ENCODE measurements at regions not wholly inside any gene's neighbourhood (a gene's known extent, or its start where the extent isn't known, plus 50 kb on each side); places are given as distances from the start of the nearest gene placed in this dataset.

- TF ChIP-seq Cebpa-rat (IDR thresholded peaks at IDR 0.05), result no peak
- peaks cover 29% of the 10 kb centered on the region for H3K4me1 ChIP-seq
- no peak overlapping the region for H3K4me3 ChIP-seq
- peaks cover 75% of the 10 kb centered on the region for H3K36me3 ChIP-seq
- H3K4me2 ChIP-seq, result peak overlapping the region; percentile 68
- peak overlapping the region; percentile 26; the same call in 1 of the 2 replicates for H3K27ac ChIP-seq
- no peaks in the 10 kb centered on the region for H3K27me3 ChIP-seq
- peaks cover 87% of the 10 kb centered on the region for H4K20me1 ChIP-seq
- H3K9ac ChIP-seq, result no peak overlapping the region
- peaks cover 19% of the 10 kb centered on the region for H3K9me3 ChIP-seq
These were observed 72.3 kb downstream of the RTP5 start for GRCh38 chr2:241941691-241942301.

- no peak for TF ChIP-seq Cebpa-rat (IDR thresholded peaks at IDR 0.05)
These were observed 73.1 kb downstream of the RTP5 start for GRCh38 chr2:241942416-241943208.

GRCh38 chr2:241943209-241943850 is 73.8 kb downstream of the RTP5 start:
- TF ChIP-seq Cebpa-rat (IDR thresholded peaks at IDR 0.05), result no peak

More at GRCh38 chr2:241942416-241943208, 73.1 kb downstream of the RTP5 start:
- Histone ChIP-seq H3K4me3 (no peak overlapping the region), H3K4me1 (peaks cover 29% of the 10 kb centered on the region), H4K20me1 (peaks cover 86% of the 10 kb centered on the region), H3K27me3 (no peaks in the 10 kb centered on the region), H3K27ac (peak overlapping the region; percentile 26; the same call in 1 of the 2 replicates), H3K4me2 (peak overlapping the region; percentile 68), H3K9ac (no peak overlapping the region), H3K9me3 (peaks cover 19% of the 10 kb centered on the region), H3K36me3 (peaks cover 70% of the 10 kb centered on the region)

GRCh38 chr2:241943961-241944575 is 74.5 kb downstream of the RTP5 start:
- H3K36me3 ChIP-seq, result peaks cover 67% of the 10 kb centered on the region
- H3K9me3 ChIP-seq, result peaks cover 13% of the 10 kb centered on the region
- no peak overlapping the region for H3K4me2 ChIP-seq
- no peak overlapping the region for H3K27ac ChIP-seq
- no peak overlapping the region for H3K4me3 ChIP-seq
- H3K27me3 ChIP-seq, result no peaks in the 10 kb centered on the region
- H3K9ac ChIP-seq, result no peak overlapping the region
- H4K20me1 ChIP-seq, result peaks cover 90% of the 10 kb centered on the region
- peaks cover 29% of the 10 kb centered on the region for H3K4me1 ChIP-seq
- TF ChIP-seq Cebpa-rat (IDR thresholded peaks at IDR 0.05), result no peak

More at GRCh38 chr2:241943209-241943850, 73.8 kb downstream of the RTP5 start:
- H3K36me3 ChIP-seq, result peaks cover 74% of the 10 kb centered on the region
- H3K27ac ChIP-seq, result no peak overlapping the region
- no peak overlapping the region for H3K4me3 ChIP-seq
- no peak overlapping the region for H3K9ac ChIP-seq
- no peak overlapping the region for H3K4me2 ChIP-seq
- H3K4me1 ChIP-seq, result peaks cover 29% of the 10 kb centered on the region
- peaks cover 89% of the 10 kb centered on the region for H4K20me1 ChIP-seq
- no peaks in the 10 kb centered on the region for H3K27me3 ChIP-seq
- peaks cover 19% of the 10 kb centered on the region for H3K9me3 ChIP-seq

GRCh38 chr2:241944821-241945220 is 75.3 kb downstream of the RTP5 start:
- H3K27ac ChIP-seq, result no peak overlapping the region
- TF ChIP-seq Cebpa-rat (IDR thresholded peaks at IDR 0.05), result no peak

GRCh38 chr2:241945311-241945710 is 75.8 kb downstream of the RTP5 start:
- H3K9me3 ChIP-seq, result peaks cover under 1% of the 10 kb centered on the region; the same call in 1 of the 2 replicates
- H4K20me1 ChIP-seq, result peaks cover 99% of the 10 kb centered on the region
- H3K9ac ChIP-seq, result no peak overlapping the region
- H3K27me3 ChIP-seq, result no peaks in the 10 kb centered on the region
- no peak overlapping the region for H3K27ac ChIP-seq
- H3K36me3 ChIP-seq, result peaks cover 55% of the 10 kb centered on the region
- no peak overlapping the region for H3K4me2 ChIP-seq
- H3K4me3 ChIP-seq, result no peak overlapping the region
- no peak for TF ChIP-seq Cebpa-rat (IDR thresholded peaks at IDR 0.05)
- H3K4me1 ChIP-seq, result peaks cover 23% of the 10 kb centered on the region

More at GRCh38 chr2:241944821-241945220, 75.3 kb downstream of the RTP5 start:
- Histone ChIP-seq H3K4me2 (no peak overlapping the region), H3K36me3 (peaks cover 60% of the 10 kb centered on the region), H3K4me1 (peaks cover 28% of the 10 kb centered on the region), H3K9me3 (peaks cover 5% of the 10 kb centered on the region), H3K4me3 (no peak overlapping the region), H4K20me1 (peaks cover 98% of the 10 kb centered on the region), H3K9ac (no peak overlapping the region), H3K27me3 (no peaks in the 10 kb centered on the region)

- H3K27me3 ChIP-seq, result no peaks in the 10 kb centered on the region
- peaks cover 51% of the 10 kb centered on the region for H3K36me3 ChIP-seq
- H4K20me1 ChIP-seq, result peaks cover 99% of the 10 kb centered on the region
- no peak overlapping the region for H3K27ac ChIP-seq
- TF ChIP-seq Cebpa-rat (IDR thresholded peaks at IDR 0.05), result no peak
- peaks cover 23% of the 10 kb centered on the region for H3K4me1 ChIP-seq
- no peak overlapping the region for H3K4me3 ChIP-seq
- H3K9ac ChIP-seq, result no peak overlapping the region
- H3K9me3 ChIP-seq, result no peaks in the 10 kb centered on the region
- no peak overlapping the region for H3K4me2 ChIP-seq
These were observed 76.3 kb downstream of the RTP5 start for GRCh38 chr2:241945803-241946202.

GRCh38 chr2:241946306-241947003 is 76.9 kb downstream of the RTP5 start:
- Histone ChIP-seq H3K36me3 (peaks cover 51% of the 10 kb centered on the region), H3K9ac (no peak overlapping the region), H3K27ac (no peak overlapping the region), H3K4me2 (no peak overlapping the region), H3K4me1 (peaks cover 21% of the 10 kb centered on the region), H4K20me1 (peaks cover 99% of the 10 kb centered on the region), H3K9me3 (no peaks in the 10 kb centered on the region), H3K4me3 (no peak overlapping the region), H3K27me3 (no peaks in the 10 kb centered on the region)
- no peak for TF ChIP-seq Cebpa-rat (IDR thresholded peaks at IDR 0.05)

- H3K9ac ChIP-seq, result no peak overlapping the region
- H3K27ac ChIP-seq, result no peak overlapping the region
- peaks cover 99% of the 10 kb centered on the region for H4K20me1 ChIP-seq
- no peak overlapping the region for H3K4me2 ChIP-seq
- H3K9me3 ChIP-seq, result no peaks in the 10 kb centered on the region
- H3K27me3 ChIP-seq, result no peaks in the 10 kb centered on the region
- peaks cover 51% of the 10 kb centered on the region for H3K36me3 ChIP-seq
- TF ChIP-seq Cebpa-rat (IDR thresholded peaks at IDR 0.05), result no peak
- no peak overlapping the region for H3K4me3 ChIP-seq
- H3K4me1 ChIP-seq, result peaks cover 16% of the 10 kb centered on the region
These were observed 77.4 kb downstream of the RTP5 start for GRCh38 chr2:241947004-241947350.
